ENCODE measurements at regions not wholly inside any gene's neighbourhood (a gene's known extent, or its start where the extent isn't known, plus 50 kb on each side); places are given as distances from the start of the nearest gene placed in this dataset.
A peak's percentile ranks its signal among the peaks of the same experiment; 100 is the strongest.

DNA sequence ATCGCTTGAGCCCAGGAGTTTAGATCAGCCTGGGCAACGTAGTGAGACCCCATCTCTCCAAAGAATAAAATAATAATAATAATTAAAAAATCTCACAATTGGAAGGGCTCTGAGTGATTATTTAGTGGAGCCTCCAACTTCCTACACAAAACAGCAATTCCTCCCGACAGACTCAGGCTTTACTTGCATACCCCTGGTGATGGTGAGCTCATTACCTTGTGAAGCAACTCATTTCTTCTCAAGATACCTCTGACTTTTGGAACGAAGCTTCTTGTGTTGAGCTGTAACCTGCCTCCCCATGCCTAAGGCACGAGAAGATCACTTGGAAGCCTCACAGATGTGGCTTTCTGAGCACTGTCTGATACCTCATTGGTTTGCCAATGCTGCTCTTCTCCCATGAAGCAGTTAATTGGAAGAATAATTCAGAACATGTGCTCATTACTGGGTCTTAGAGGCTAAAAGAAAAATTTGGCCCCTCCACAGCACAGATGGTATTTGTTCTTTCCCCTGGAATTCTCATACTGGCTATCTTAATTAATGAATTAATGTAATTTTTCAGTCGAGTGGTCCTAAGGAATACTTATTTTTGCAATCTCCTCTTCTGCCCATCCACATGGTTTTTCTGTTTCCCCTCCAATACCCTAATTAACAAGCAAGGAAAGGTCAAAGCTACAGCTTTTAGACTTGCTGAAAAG, 769.0 kb downstream of the TYW1 start:
- H3K4me1 ChIP-seq (ENCODE audit: control insufficient read depth in 5 of 5, insufficient read depth in 5 of 5, low read length in 5 of 5) = no peaks in the 10 kb centered on the region
- no peaks in the 10 kb centered on the region for H3K36me3 ChIP-seq (ENCODE audit: control insufficient read depth in 5 of 5, insufficient read depth in 5 of 5, low read length in 5 of 5)
- H3K9me3 ChIP-seq (ENCODE audit: control insufficient read depth in 5 of 5, low read length in 5 of 5) = peaks cover 0 to 11% (median 9%) of the 10 kb centered on the region in 5 donors
- H3K27ac ChIP-seq (ENCODE audit: low read depth, low read length) = no peak overlapping the region
- no peak overlapping the region for H3K4me3 ChIP-seq (ENCODE audit: low read depth in 1 of 5, low read length in 5 of 5)
- no peak overlapping the region for H3K9ac ChIP-seq (ENCODE audit: low read length in 5 of 5)
- peaks cover 0 to 3% (median 0%) of the 10 kb centered on the region in 5 donors for H3K27me3 ChIP-seq (ENCODE audit: control insufficient read depth in 5 of 5, insufficient read depth in 4 of 5, low read length in 5 of 5)

DNA sequence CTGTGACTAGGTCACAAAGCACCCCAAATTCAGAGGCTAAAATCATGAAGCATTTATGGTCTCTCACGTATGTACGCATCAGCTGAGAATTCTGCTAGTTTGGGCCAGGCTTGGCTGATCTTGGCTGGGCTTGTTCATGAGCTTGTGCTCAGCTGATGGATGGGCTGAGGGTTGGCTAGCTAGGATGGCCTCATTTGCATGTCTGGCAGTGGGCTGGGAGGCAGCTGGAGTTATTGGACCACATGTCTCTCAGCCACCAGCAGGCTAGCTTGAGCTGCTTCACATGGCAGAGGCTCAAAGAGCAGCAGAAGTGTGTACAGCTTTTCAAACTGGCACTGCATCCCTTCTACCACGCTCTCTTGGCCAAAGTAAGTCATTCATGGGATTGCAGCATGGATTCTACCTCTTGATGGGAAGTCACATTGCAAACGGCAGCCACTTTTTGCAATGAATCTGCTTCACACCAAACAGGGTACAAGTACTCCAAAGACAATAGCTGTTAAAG, 770.3 kb downstream of the TYW1 start:
- H3K36me3 ChIP-seq (ENCODE audit: control insufficient read depth in 5 of 5, insufficient read depth in 5 of 5, low read length in 5 of 5) = no peaks in the 10 kb centered on the region
- H3K4me3 ChIP-seq (ENCODE audit: low read depth in 1 of 5, low read length in 5 of 5) = peak overlapping the region in 1 of 5 donors; percentile 10
- no peaks in the 10 kb centered on the region for H3K4me1 ChIP-seq (ENCODE audit: control insufficient read depth in 5 of 5, insufficient read depth in 5 of 5, low read length in 5 of 5)
- no peak overlapping the region for H3K9ac ChIP-seq (ENCODE audit: low read length in 5 of 5)
- no peak overlapping the region for H3K27ac ChIP-seq (ENCODE audit: low read depth, low read length)
- peaks cover 0 to 4% (median 0%) of the 10 kb centered on the region in 5 donors for H3K27me3 ChIP-seq (ENCODE audit: control insufficient read depth in 5 of 5, insufficient read depth in 4 of 5, low read length in 5 of 5)
- H3K9me3 ChIP-seq (ENCODE audit: control insufficient read depth in 5 of 5, low read length in 5 of 5) = peaks cover 0 to 11% (median 9%) of the 10 kb centered on the region in 5 donors

DNA sequence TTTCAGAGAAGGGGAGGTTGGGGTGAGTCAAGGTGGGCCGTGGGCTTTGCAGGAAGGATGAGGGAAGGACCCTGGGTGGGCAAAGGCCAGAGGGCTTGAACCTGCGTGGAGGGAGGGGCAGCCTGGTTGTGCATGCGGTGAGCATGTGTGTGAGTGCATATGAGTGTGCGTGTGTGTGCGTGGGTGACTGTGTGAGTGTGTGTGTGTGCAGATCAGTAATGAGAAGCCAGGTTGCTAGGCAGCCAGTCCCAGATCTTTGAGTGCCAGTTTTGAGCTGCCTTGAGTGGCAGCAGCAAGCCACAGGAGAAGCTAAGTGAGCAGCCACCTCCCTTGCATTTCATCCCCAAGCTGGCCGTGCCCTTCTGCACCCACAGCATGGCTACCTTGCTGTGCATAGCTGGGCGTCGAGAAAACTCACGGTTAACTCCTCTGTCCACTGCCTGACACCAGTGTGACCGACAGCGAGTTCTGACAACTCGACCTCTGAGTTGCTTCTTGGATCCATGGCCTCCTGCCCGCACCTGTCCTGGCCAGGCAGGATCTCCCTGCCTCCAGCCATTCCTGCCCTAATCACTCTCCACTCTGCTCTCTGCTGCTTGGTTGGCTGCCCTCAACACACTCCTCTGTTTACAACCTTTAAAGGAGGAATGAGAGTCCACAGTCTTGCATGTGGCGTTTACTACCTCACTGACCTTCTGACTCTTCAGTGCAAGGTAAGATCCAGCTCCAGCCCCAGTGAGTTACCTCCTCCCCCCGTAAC, 775.4 kb downstream of the TYW1 start:
- H3K9ac ChIP-seq (ENCODE audit: low read length in 5 of 5) = no peak overlapping the region
- no peak overlapping the region for H3K4me3 ChIP-seq (ENCODE audit: low read depth in 1 of 5, low read length in 5 of 5)
- H3K9me3 ChIP-seq (ENCODE audit: control insufficient read depth in 5 of 5, low read length in 5 of 5) = peaks cover 0 to 4% (median 3%) of the 10 kb centered on the region in 5 donors
- no peaks in the 10 kb centered on the region for H3K36me3 ChIP-seq (ENCODE audit: control insufficient read depth in 5 of 5, insufficient read depth in 5 of 5, low read length in 5 of 5)
- H3K27ac ChIP-seq (ENCODE audit: low read depth, low read length) = no peak overlapping the region
- peaks cover 4 to 8% (median 5%) of the 10 kb centered on the region in 5 donors for H3K27me3 ChIP-seq (ENCODE audit: control insufficient read depth in 5 of 5, insufficient read depth in 4 of 5, low read length in 5 of 5)
- no peaks in the 10 kb centered on the region for H3K4me1 ChIP-seq (ENCODE audit: control insufficient read depth in 5 of 5, insufficient read depth in 5 of 5, low read length in 5 of 5)

DNA sequence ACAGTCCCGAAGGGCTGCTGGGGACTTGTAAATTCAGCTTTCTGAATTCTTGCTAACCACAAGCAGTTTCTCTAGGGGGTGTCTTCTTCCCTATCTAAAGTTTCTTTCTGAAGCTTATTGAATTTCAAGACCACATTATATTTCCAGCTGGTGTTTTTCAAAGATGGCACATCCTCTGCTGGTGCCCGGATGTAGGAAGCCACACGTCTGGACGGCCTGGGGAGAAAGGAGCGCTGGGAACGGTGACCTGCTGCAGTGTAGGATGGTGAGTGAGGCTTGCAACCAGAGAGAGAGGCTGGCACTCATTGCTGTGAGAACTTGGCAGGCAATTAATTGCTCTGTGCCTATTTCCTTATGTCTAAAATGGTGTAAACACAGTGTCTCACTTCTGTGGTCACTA, 776.4 kb downstream of the TYW1 start:
- Histone ChIP-seq H3K4me3 (ENCODE audit: low read depth in 1 of 5, low read length in 5 of 5) (no peak overlapping the region), H3K27ac (ENCODE audit: low read depth, low read length) (no peak overlapping the region), H3K36me3 (ENCODE audit: control insufficient read depth in 5 of 5, insufficient read depth in 5 of 5, low read length in 5 of 5) (no peaks in the 10 kb centered on the region), H3K4me1 (ENCODE audit: control insufficient read depth in 5 of 5, insufficient read depth in 5 of 5, low read length in 5 of 5) (no peaks in the 10 kb centered on the region), H3K9ac (ENCODE audit: low read length in 5 of 5) (no peak overlapping the region), H3K9me3 (ENCODE audit: control insufficient read depth in 5 of 5, low read length in 5 of 5) (no peaks in the 10 kb centered on the region), H3K27me3 (ENCODE audit: control insufficient read depth in 5 of 5, insufficient read depth in 4 of 5, low read length in 5 of 5) (peaks cover 4 to 8% (median 5%) of the 10 kb centered on the region in 5 donors)

DNA sequence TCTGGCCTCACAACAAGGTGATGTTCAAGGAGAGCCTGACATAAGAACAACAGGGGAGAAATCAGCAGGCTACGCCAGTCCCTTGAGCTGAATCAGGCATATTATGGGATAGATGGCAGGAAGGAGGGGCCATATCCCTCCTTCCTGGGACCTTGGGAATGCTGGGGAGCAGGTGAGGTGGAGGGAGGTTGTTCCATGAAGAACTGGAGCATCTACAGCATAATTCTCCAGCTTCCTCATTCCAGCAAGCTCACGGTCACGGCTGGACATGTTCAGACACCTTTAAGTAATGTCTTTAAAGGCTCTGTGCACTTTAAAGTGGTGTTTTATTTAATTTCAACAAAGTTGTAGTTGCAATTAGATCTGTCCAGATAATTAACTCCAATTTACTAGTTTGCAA, 780.5 kb downstream of the TYW1 start:
- H3K4me1 ChIP-seq (ENCODE audit: control insufficient read depth in 5 of 5, insufficient read depth in 5 of 5, low read length in 5 of 5) = no peaks in the 10 kb centered on the region
- no peak overlapping the region for H3K9ac ChIP-seq (ENCODE audit: low read length in 5 of 5)
- peaks cover 0 to 8% (median 4%) of the 10 kb centered on the region in 5 donors for H3K27me3 ChIP-seq (ENCODE audit: control insufficient read depth in 5 of 5, insufficient read depth in 4 of 5, low read length in 5 of 5)
- H3K4me3 ChIP-seq (ENCODE audit: low read depth in 1 of 5, low read length in 5 of 5) = no peak overlapping the region
- no peaks in the 10 kb centered on the region for H3K36me3 ChIP-seq (ENCODE audit: control insufficient read depth in 5 of 5, insufficient read depth in 5 of 5, low read length in 5 of 5)
- no peak overlapping the region for H3K27ac ChIP-seq (ENCODE audit: low read depth, low read length)
- no peaks in the 10 kb centered on the region for H3K9me3 ChIP-seq (ENCODE audit: control insufficient read depth in 5 of 5, low read length in 5 of 5)

DNA sequence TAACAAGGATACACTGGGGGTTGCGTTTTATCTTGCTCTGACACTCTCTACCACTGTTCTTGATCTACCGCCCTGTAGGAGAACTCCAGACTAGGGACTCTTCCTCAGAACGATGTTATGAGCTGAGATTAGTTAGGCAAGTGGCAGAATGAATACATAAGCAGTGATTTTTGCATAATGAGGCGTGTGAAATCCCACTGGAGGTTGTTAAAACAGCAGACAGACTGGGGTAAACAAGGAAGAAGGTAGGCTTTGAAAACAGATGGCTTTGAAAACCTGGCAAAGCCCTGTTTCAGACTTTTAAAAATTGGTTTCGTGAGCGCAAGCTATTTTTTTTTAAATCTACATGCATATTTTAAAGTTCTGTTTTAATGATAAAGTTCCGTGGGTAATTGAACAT, 785.2 kb downstream of the TYW1 start:
- H3K9me3 ChIP-seq (ENCODE audit: control insufficient read depth in 5 of 5, low read length in 5 of 5) = no peaks in the 10 kb centered on the region
- no peak overlapping the region for H3K9ac ChIP-seq (ENCODE audit: low read length in 5 of 5)
- H3K27ac ChIP-seq (ENCODE audit: low read depth, low read length) = no peak overlapping the region
- no peaks in the 10 kb centered on the region for H3K36me3 ChIP-seq (ENCODE audit: control insufficient read depth in 5 of 5, insufficient read depth in 5 of 5, low read length in 5 of 5)
- peaks cover 0 to 3% (median 0%) of the 10 kb centered on the region in 5 donors for H3K27me3 ChIP-seq (ENCODE audit: control insufficient read depth in 5 of 5, insufficient read depth in 4 of 5, low read length in 5 of 5)
- no peak overlapping the region for H3K4me3 ChIP-seq (ENCODE audit: low read depth in 1 of 5, low read length in 5 of 5)
- H3K4me1 ChIP-seq (ENCODE audit: control insufficient read depth in 5 of 5, insufficient read depth in 5 of 5, low read length in 5 of 5) = no peaks in the 10 kb centered on the region

DNA sequence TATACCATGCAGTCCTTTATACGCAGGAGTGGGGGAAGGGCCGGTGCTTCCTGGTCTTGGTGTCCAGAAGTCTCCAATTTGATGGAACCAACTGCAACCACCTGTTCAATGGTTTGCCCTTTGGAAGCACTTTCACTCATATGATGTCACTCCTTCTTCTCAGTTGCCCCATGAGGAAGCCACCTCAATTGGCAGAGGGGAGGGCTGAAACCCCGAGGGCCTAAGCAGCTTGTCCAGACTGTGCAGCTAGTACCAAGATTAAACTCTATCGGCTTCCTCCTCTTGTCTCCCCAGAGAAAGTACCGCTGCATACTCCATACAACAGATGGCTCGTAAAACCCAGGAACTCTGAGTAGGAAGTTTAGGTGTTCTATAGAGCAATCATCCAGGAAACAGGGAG, 789.4 kb downstream of the TYW1 start:
- Histone ChIP-seq H3K27ac (ENCODE audit: low read depth, low read length) (no peak overlapping the region), H3K36me3 (ENCODE audit: control insufficient read depth in 5 of 5, insufficient read depth in 5 of 5, low read length in 5 of 5) (no peaks in the 10 kb centered on the region), H3K4me3 (ENCODE audit: low read depth in 1 of 5, low read length in 5 of 5) (no peak overlapping the region), H3K9me3 (ENCODE audit: control insufficient read depth in 5 of 5, low read length in 5 of 5) (no peaks in the 10 kb centered on the region), H3K9ac (ENCODE audit: low read length in 5 of 5) (no peak overlapping the region), H3K27me3 (ENCODE audit: control insufficient read depth in 5 of 5, insufficient read depth in 4 of 5, low read length in 5 of 5) (no peaks in the 10 kb centered on the region), H3K4me1 (ENCODE audit: control insufficient read depth in 5 of 5, insufficient read depth in 5 of 5, low read length in 5 of 5) (no peaks in the 10 kb centered on the region)

DNA sequence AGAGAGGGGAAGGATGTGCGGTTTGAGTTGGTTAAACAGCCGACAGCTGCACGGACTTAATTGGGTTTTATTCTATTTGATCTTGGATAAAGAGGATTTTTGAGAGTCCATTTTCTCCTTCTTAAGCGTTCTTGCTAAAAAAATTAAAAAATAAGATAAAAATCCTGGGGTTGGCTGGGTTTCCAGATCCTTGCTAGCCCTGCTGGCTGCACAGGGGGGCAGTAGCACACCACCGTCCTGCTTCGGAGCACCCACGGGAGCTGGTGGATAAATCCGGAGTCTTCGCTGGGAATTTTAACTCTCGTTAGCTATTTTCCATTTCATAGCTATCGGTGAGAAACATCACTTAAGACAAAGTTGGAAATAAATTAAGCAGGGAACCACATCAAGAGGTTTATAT, 792.0 kb downstream of the TYW1 start:
- no peaks in the 10 kb centered on the region for H3K4me1 ChIP-seq (ENCODE audit: control insufficient read depth in 5 of 5, insufficient read depth in 5 of 5, low read length in 5 of 5)
- H3K36me3 ChIP-seq (ENCODE audit: control insufficient read depth in 5 of 5, insufficient read depth in 5 of 5, low read length in 5 of 5) = no peaks in the 10 kb centered on the region
- no peak overlapping the region for H3K4me3 ChIP-seq (ENCODE audit: low read depth in 1 of 5, low read length in 5 of 5)
- no peaks in the 10 kb centered on the region for H3K27me3 ChIP-seq (ENCODE audit: control insufficient read depth in 5 of 5, insufficient read depth in 4 of 5, low read length in 5 of 5)
- H3K9ac ChIP-seq (ENCODE audit: low read length in 5 of 5) = no peak overlapping the region
- no peaks in the 10 kb centered on the region for H3K9me3 ChIP-seq (ENCODE audit: control insufficient read depth in 5 of 5, low read length in 5 of 5)
- H3K27ac ChIP-seq (ENCODE audit: low read depth, low read length) = no peak overlapping the region

DNA sequence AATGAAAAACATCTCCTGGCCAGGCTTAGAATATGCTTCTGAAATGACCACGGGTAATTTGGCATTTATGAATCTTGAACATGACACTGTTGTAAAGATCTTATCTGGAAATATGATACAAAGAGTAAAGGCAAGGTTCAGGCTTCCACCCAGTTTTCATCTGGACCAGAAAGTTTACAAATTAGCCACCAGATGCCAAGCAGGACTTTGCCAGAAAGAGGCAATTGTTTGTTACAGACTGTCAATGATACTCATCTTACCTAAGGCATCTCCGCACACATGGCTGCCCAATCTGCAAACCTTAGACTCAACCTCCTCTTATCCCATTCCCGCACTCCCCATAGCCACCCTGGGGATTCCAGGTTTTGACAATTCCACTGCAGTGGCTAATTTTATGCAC, 795.3 kb downstream of the TYW1 start:
- Histone ChIP-seq H3K27ac (ENCODE audit: low read depth, low read length) (no peak overlapping the region), H3K36me3 (ENCODE audit: control insufficient read depth in 5 of 5, insufficient read depth in 5 of 5, low read length in 5 of 5) (no peaks in the 10 kb centered on the region)

DNA sequence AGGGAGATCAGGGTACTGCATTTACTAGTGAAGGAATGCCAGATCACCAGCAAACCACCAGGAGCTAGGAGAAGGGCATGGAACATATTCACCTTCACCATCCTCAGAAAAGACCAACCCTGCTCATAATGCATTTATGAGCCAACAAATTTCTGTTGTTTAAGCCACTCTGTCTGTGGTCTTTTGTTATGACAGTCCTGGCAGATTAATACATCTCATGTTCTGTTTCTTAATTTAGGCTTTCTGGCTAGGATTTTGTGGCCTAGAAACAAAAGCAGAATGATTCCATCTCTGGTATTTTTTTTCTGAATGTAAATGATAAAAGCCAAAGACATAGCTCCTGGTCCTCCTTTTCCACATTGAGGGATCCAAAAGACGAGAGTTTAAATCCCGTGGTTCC, 797.9 kb downstream of the TYW1 start:
- Histone ChIP-seq H3K27ac (ENCODE audit: low read depth, low read length) (no peak overlapping the region), H3K9me3 (ENCODE audit: control insufficient read depth in 5 of 5, low read length in 5 of 5) (peaks cover 0 to 3% (median 0%) of the 10 kb centered on the region in 5 donors), H3K4me3 (ENCODE audit: low read depth in 1 of 5, low read length in 5 of 5) (no peak overlapping the region), H3K9ac (ENCODE audit: low read length in 5 of 5) (no peak overlapping the region), H3K4me1 (ENCODE audit: control insufficient read depth in 5 of 5, insufficient read depth in 5 of 5, low read length in 5 of 5) (peaks cover 0 to 21% (median 3%) of the 10 kb centered on the region in 5 donors), H3K27me3 (ENCODE audit: control insufficient read depth in 5 of 5, insufficient read depth in 4 of 5, low read length in 5 of 5) (no peaks in the 10 kb centered on the region), H3K36me3 (ENCODE audit: control insufficient read depth in 5 of 5, insufficient read depth in 5 of 5, low read length in 5 of 5) (no peaks in the 10 kb centered on the region)

More for the DNA sequence above, 795.3 kb downstream of the TYW1 start:
- H3K9me3 ChIP-seq (ENCODE audit: control insufficient read depth in 5 of 5, low read length in 5 of 5) = peaks cover 0 to 3% (median 0%) of the 10 kb centered on the region in 5 donors
- H3K4me1 ChIP-seq (ENCODE audit: control insufficient read depth in 5 of 5, insufficient read depth in 5 of 5, low read length in 5 of 5) = no peaks in the 10 kb centered on the region
- no peak overlapping the region for H3K9ac ChIP-seq (ENCODE audit: low read length in 5 of 5)
- H3K4me3 ChIP-seq (ENCODE audit: low read depth in 1 of 5, low read length in 5 of 5) = no peak overlapping the region
- no peaks in the 10 kb centered on the region for H3K27me3 ChIP-seq (ENCODE audit: control insufficient read depth in 5 of 5, insufficient read depth in 4 of 5, low read length in 5 of 5)
